T-cell (primary cell): ENCODE measurements at regions not wholly inside any gene's neighbourhood (a gene's known extent, or its start where the extent isn't known, plus 50 kb on each side); places are given as distances from the start of the nearest gene placed in this dataset.

ENCODE experiments used
- ATAC-seq, 4 experiments: fragments of 200-7000 bp in 3 of 4; fragments of 150-1000 bp in 1 of 4; cut with Tn5 transposase; replicated peaks in 1 of 4; 1 replicate in 3 of 4; 2 replicates in 1 of 4; pipeline ENCODE4 v1.10.0; 2021; ENCODE audit warnings: moderate library complexity in 3 of 4, mild to moderate bottlenecking in 2 of 4, moderate number of reproducible peaks in 1 of 4
- CTCF ChIA-PET, 2 donors: fragments of 300-600 bp; sonication (Branson Sonifier 250); formaldehyde crosslinking; loops; one replicate each; lab custom pipeline; 2022; ENCODE audit warnings: antibody characterized with exemption in 2 of 2; lab: Charles Lee
- POLR2A ChIA-PET, 2 donors: fragments of 300-600 bp; sonication (Branson Sonifier 250); formaldehyde crosslinking; loops; one replicate each; lab custom pipeline; 2022; ENCODE audit warnings: antibody characterized with exemption in 2 of 2; lab: Charles Lee
- DNase-seq, 35 experiments: peaks; one replicate each; pipeline versions ENCODE4 v3.0.0 to v3.0.0-alpha.2; 2013 to 2023
- H3K27ac ChIP-seq: one replicate; pipeline ENCODE4 v1.5.1; 2013; ENCODE audit warnings: low read length
- H3K27me3 ChIP-seq, 2 experiments: replicated peaks in 1 of 2; 1 replicate in 1 of 2; 2 replicates in 1 of 2; pipeline versions ENCODE4 v1.6.1 to v1.7.0; 2013; ENCODE audit warnings: low read length in 1 of 2, mixed read lengths in 1 of 2; ENCODE audit not compliant: control insufficient read depth in 2 of 2, insufficient read depth in 2 of 2; ENCODE audit errors: extremely low read depth in 1 of 2
- H3K36me3 ChIP-seq, 2 donors: 1 replicate in 1 of 2; 2 replicates in 1 of 2; pipeline versions ENCODE4 v1.6.1 to v1.7.0; 2013; ENCODE audit warnings: low read length in 1 of 2; ENCODE audit not compliant: control insufficient read depth in 2 of 2, insufficient read depth in 1 of 2; ENCODE audit errors: extremely low read depth in 1 of 2
- H3K4me1 ChIP-seq, 2 experiments: 1 replicate in 1 of 2; 2 replicates in 1 of 2; pipeline versions ENCODE4 v1.6.1 to v1.7.0; 2013; ENCODE audit warnings: low read length in 2 of 2, mixed read lengths in 1 of 2; ENCODE audit not compliant: insufficient read depth in 2 of 2, control insufficient read depth in 1 of 2; ENCODE audit errors: extremely low read depth in 1 of 2
- H3K4me3 ChIP-seq, 2 donors: 1 replicate in 1 of 2; 2 replicates in 1 of 2; pipeline versions ENCODE4 v1.5.1 to v1.7.0; 2013; ENCODE audit warnings: mild to moderate bottlenecking in 2 of 2, low read length in 1 of 2, moderate library complexity in 1 of 2; ENCODE audit not compliant: control insufficient read depth in 1 of 2; ENCODE audit errors: extremely low read depth in 1 of 2
- H3K9me3 ChIP-seq: 2 replicates; pipeline ENCODE4 v1.7.0; 2013
- H3K27ac Mint-ChIP-seq, 2 donors: one replicate each; pipeline ENCODE4 v1.8.0; 2020 to 2021; ENCODE audit warnings: mild to moderate bottlenecking in 2 of 2, mixed read lengths in 2 of 2
- H3K27me3 Mint-ChIP-seq, 2 donors: one replicate each; pipeline ENCODE4 v1.8.0; 2021 to 2022; ENCODE audit warnings: mixed read lengths in 2 of 2
- H3K36me3 Mint-ChIP-seq: one replicate; pipeline ENCODE4 v1.8.0; 2021; ENCODE audit warnings: mixed read lengths
- H3K4me1 Mint-ChIP-seq, 3 donors: one replicate each; pipeline ENCODE4 v1.8.0; 2020 to 2022; ENCODE audit warnings: mixed read lengths in 3 of 3, mild to moderate bottlenecking in 1 of 3
- H3K4me3 Mint-ChIP-seq, 3 donors: one replicate each; pipeline ENCODE4 v1.8.0; 2020 to 2022; ENCODE audit warnings: mild to moderate bottlenecking in 3 of 3, mixed read lengths in 3 of 3, moderate library complexity in 3 of 3
- H3K9me3 Mint-ChIP-seq, 3 donors: one replicate each; pipeline ENCODE4 v1.8.0; 2020 to 2022; ENCODE audit warnings: mixed read lengths in 3 of 3
- WGBS: methylation state at CpG from one replicate; pipeline ENCODE4 v1.1.5; 2013; ENCODE audit warnings: missing lambda C conversion rate; ENCODE audit not compliant: insufficient coverage; 5-methylcytosine and 5-hydroxymethylcytosine counted together

GRCh38 chr7:88664630-88665233 lies 94.8 kb upstream of the ZNF804B start:
- no CpG with 5 or more reads among the region's 1 CpG for WGBS
- H3K9me3 Mint-ChIP-seq = no peaks in the 10 kb centered on the region
- H3K4me3 Mint-ChIP-seq = no peak overlapping the region
- no peaks in the 10 kb centered on the region for H3K9me3 ChIP-seq
- no peaks in the 10 kb centered on the region for H3K4me1 Mint-ChIP-seq
- H3K27ac ChIP-seq = no peak overlapping the region
- no peak for DNase-seq
- ChIA-PET CTCF (no interaction called here), POLR2A (no interaction called here)
- no peaks in the 10 kb centered on the region for H3K27me3 Mint-ChIP-seq
- H3K36me3 Mint-ChIP-seq = no peaks in the 10 kb centered on the region
- no peak overlapping the region for H3K4me3 ChIP-seq
- ATAC-seq = no peak
- no peaks in the 10 kb centered on the region for H3K27me3 ChIP-seq
- no peaks in the 10 kb centered on the region for H3K36me3 ChIP-seq
- H3K27ac Mint-ChIP-seq = no peak overlapping the region
- no peaks in the 10 kb centered on the region for H3K4me1 ChIP-seq

- DNase-seq (no peak), ATAC-seq (no peak)
- no CpG with 5 or more reads among the region's 3 CpGs for WGBS
- H3K9me3 Mint-ChIP-seq = no peaks in the 10 kb centered on the region
- Histone ChIP-seq H3K27ac (no peak overlapping the region), H3K36me3 (no peaks in the 10 kb centered on the region), H3K9me3 (no peaks in the 10 kb centered on the region), H3K4me1 (no peaks in the 10 kb centered on the region), H3K4me3 (no peak overlapping the region), H3K27me3 (no peaks in the 10 kb centered on the region)
- H3K4me3 Mint-ChIP-seq = no peak overlapping the region
- H3K4me1 Mint-ChIP-seq = no peaks in the 10 kb centered on the region
- H3K27me3 Mint-ChIP-seq = no peaks in the 10 kb centered on the region
- no peaks in the 10 kb centered on the region for H3K36me3 Mint-ChIP-seq
- H3K27ac Mint-ChIP-seq = no peak overlapping the region
- ChIA-PET POLR2A (interaction anchor here in 1 of 2 donors (0.7 kb wide), 1 partner anchor 55 kb away, joined by 9 read pairs; no protein-coding TSS in a partner anchor), CTCF (no interaction called here)
These were observed 97.6 kb upstream of the ZNF804B start for GRCh38 chr7:88661921-88662320.

- WGBS = no CpG with 5 or more reads among the region's 2 CpGs
- POLR2A ChIA-PET = no interaction called here
- Histone ChIP-seq H3K27me3 (no peaks in the 10 kb centered on the region), H3K27ac (no peak overlapping the region), H3K9me3 (no peaks in the 10 kb centered on the region), H3K36me3 (no peaks in the 10 kb centered on the region), H3K4me3 (no peak overlapping the region), H3K4me1 (no peaks in the 10 kb centered on the region)
- no peak overlapping the region for H3K4me3 Mint-ChIP-seq
- DNase-seq (no peak), ATAC-seq (no peak)
- no peaks in the 10 kb centered on the region for H3K36me3 Mint-ChIP-seq
- peaks cover 0 to 11% (median 2%) of the 10 kb centered on the region in 3 donors for H3K9me3 Mint-ChIP-seq
- H3K27ac Mint-ChIP-seq = no peak overlapping the region
- H3K27me3 Mint-ChIP-seq = no peaks in the 10 kb centered on the region
- CTCF ChIA-PET = no interaction called here
- no peaks in the 10 kb centered on the region for H3K4me1 Mint-ChIP-seq
These were observed 111.7 kb upstream of the ZNF804B start for GRCh38 chr7:88647825-88648224.

GRCh38 chr7:88638583-88638982 lies 120.9 kb upstream of the ZNF804B start:
- no peaks in the 10 kb centered on the region for H3K36me3 Mint-ChIP-seq
- CTCF ChIA-PET = no interaction called here
- H3K9me3 Mint-ChIP-seq = peaks cover 0 to 4% (median 3%) of the 10 kb centered on the region in 3 donors
- no peak overlapping the region for H3K27ac ChIP-seq
- no peaks in the 10 kb centered on the region for H3K27me3 ChIP-seq
- H3K27ac Mint-ChIP-seq = no peak overlapping the region
- WGBS = no CpG with 5 or more reads among the region's 6 CpGs
- DNase-seq = no peak
- no peak overlapping the region for H3K4me3 ChIP-seq
- no peaks in the 10 kb centered on the region for H3K36me3 ChIP-seq
- H3K4me3 Mint-ChIP-seq = no peak overlapping the region
- no peaks in the 10 kb centered on the region for H3K9me3 ChIP-seq
- no peaks in the 10 kb centered on the region for H3K4me1 Mint-ChIP-seq
- ATAC-seq = no peak
- peaks cover 0 to 3% of the 10 kb centered on the region in 2 donors for H3K27me3 Mint-ChIP-seq
- no peaks in the 10 kb centered on the region for H3K4me1 ChIP-seq
- POLR2A ChIA-PET = no interaction called here

DNA sequence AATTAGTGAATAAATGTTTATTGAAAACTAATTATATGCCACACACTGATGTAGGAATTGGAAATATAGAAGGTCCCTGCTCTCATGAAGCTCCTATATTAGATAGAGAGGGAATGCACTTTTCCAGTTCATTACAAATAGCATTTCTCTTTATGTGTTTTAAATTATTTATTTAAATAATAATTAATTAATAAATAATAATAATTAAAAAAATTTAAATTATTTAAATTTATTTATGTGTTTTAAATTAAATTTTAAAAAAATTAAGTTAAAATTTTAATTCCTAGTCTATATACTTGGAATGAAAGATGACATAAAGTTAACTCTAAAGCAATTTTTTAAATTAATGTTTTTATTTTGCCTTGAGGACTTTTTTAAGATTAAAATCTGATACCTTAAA lies 121.7 kb upstream of the ZNF804B start:
- ATAC-seq = no peak
- Mint-ChIP-seq H3K4me3 (no peak overlapping the region), H3K27ac (no peak overlapping the region), H3K9me3 (peaks cover 0 to 4% (median 3%) of the 10 kb centered on the region in 3 donors), H3K4me1 (no peaks in the 10 kb centered on the region), H3K27me3 (peaks cover 0 to 3% of the 10 kb centered on the region in 2 donors), H3K36me3 (no peaks in the 10 kb centered on the region)
- Histone ChIP-seq H3K27me3 (no peaks in the 10 kb centered on the region), H3K9me3 (no peaks in the 10 kb centered on the region), H3K4me3 (no peak overlapping the region), H3K4me1 (no peaks in the 10 kb centered on the region), H3K27ac (no peak overlapping the region), H3K36me3 (no peaks in the 10 kb centered on the region)
- ChIA-PET CTCF (no interaction called here), POLR2A (no interaction called here)
- no peak for DNase-seq

DNA sequence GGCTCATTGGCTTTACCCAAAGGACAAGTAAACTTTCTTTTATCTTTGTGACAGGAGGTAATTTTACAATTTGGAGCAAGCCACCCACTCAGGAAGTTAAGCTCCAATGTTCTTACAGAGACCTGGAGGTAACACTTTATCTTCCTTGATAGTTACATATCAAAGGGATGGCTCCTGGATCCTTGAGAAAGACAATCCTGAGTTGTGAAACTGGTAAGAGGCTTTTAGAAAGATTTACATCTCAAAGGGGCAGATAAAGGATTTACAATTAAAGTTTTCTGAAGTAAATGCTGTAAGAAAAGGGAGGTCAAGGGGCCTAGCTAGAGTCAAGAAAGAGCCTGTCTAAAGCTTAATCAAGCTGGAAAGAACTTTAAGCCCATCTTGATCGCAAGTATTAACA lies 124.4 kb upstream of the ZNF804B start:
- no peaks in the 10 kb centered on the region for H3K27me3 ChIP-seq
- peaks cover 0 to 3% (median 0%) of the 10 kb centered on the region in 3 donors for H3K9me3 Mint-ChIP-seq
- no peaks in the 10 kb centered on the region for H3K4me1 Mint-ChIP-seq
- no peaks in the 10 kb centered on the region for H3K9me3 ChIP-seq
- WGBS = 17% methylated on average over 1 of the region's 1 CpG
- no peak for DNase-seq
- no peak overlapping the region for H3K27ac ChIP-seq
- POLR2A ChIA-PET = no interaction called here
- H3K36me3 ChIP-seq = no peaks in the 10 kb centered on the region
- no peaks in the 10 kb centered on the region for H3K27me3 Mint-ChIP-seq
- no peak for ATAC-seq
- H3K4me3 Mint-ChIP-seq = no peak overlapping the region
- no peaks in the 10 kb centered on the region for H3K4me1 ChIP-seq
- no peak overlapping the region for H3K27ac Mint-ChIP-seq
- H3K4me3 ChIP-seq = no peak overlapping the region
- CTCF ChIA-PET = no interaction called here
- no peaks in the 10 kb centered on the region for H3K36me3 Mint-ChIP-seq

DNA sequence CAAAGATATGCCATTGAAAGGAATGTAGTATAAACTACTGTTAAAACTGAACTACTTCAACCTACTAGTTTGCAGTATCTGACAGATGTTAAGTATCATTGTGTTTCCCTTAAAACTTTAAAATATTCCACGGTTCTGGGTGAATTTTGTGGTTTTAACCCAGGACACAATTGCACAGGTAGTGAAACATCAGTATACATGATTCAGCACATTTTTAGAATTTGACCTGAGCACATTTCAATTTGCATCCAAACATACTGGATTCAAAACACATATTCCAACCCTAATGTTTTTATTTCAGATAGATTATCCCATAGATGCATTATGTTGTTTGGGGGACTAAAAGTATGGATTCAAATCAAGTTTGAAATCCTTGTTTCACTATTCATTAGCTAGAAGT lies 129.9 kb upstream of the ZNF804B start:
- CTCF ChIA-PET = no interaction called here
- H3K27me3 ChIP-seq = no peaks in the 10 kb centered on the region

More for the DNA sequence above, 129.9 kb upstream of the ZNF804B start:
- no peak overlapping the region for H3K4me3 ChIP-seq
- H3K27ac ChIP-seq = no peak overlapping the region
- no peaks in the 10 kb centered on the region for H3K9me3 ChIP-seq
- no peaks in the 10 kb centered on the region for H3K27me3 Mint-ChIP-seq
- DNase-seq = no peak
- no peaks in the 10 kb centered on the region for H3K4me1 Mint-ChIP-seq
- POLR2A ChIA-PET = no interaction called here
- peaks cover 0 to 3% (median 0%) of the 10 kb centered on the region in 3 donors for H3K9me3 Mint-ChIP-seq
- no peak for ATAC-seq
- no peaks in the 10 kb centered on the region for H3K36me3 ChIP-seq
- no peak overlapping the region for H3K4me3 Mint-ChIP-seq
- no CpG with 5 or more reads among the region's 1 CpG for WGBS
- H3K27ac Mint-ChIP-seq = no peak overlapping the region
- no peaks in the 10 kb centered on the region for H3K4me1 ChIP-seq
- H3K36me3 Mint-ChIP-seq = no peaks in the 10 kb centered on the region
